Body of pancreas (tissue), 4 donors: ENCODE measurements at regions not wholly inside any gene's neighbourhood (a gene's known extent, or its start where the extent isn't known, plus 50 kb on each side); places are given as distances from the start of the nearest gene placed in this dataset.

Experiments used
- ATAC-seq: fragments of 150-250 bp; one replicate; pipeline ENCODE4 v1.9.1; 2016
- DNase-seq, 4 donors: peaks; one replicate each; pipeline ENCODE4 v3.0.0-alpha.2; 2019
- H3K27ac ChIP-seq, 4 donors: fragments of 200-600 bp; sonication (generic); 1 replicate in 3 of 4; 2 replicates in 1 of 4; pipeline versions ENCODE4 v1.5.1 to v1.6.1; 2016 to 2019; ENCODE audit warnings: mild to moderate bottlenecking in 1 of 4, mixed read lengths in 1 of 4, moderate library complexity in 1 of 4
- H3K27me3 ChIP-seq, 2 donors: fragments of 200-600 bp; sonication (generic); one replicate each; pipeline ENCODE4 v1.6.0; 2016; ENCODE audit warnings: mild to moderate bottlenecking in 1 of 2
- H3K36me3 ChIP-seq, 2 donors: fragments of 200-600 bp; sonication (generic); replicated peaks in 1 of 2; 2 replicates each; pipeline ENCODE4 v1.5.1; 2016; ENCODE audit warnings: low read depth in 2 of 2; ENCODE audit not compliant: insufficient read depth in 1 of 2
- H3K4me1 ChIP-seq: fragments of 200-600 bp; sonication (generic); one replicate; pipeline ENCODE4 v1.6.0; 2016
- H3K4me3 ChIP-seq, 2 donors: fragments of 200-600 bp; sonication (generic); 1 replicate in 1 of 2; 2 replicates in 1 of 2; pipeline ENCODE4 v1.5.1; 2016 to 2019
- H3K9me3 ChIP-seq, 3 donors: fragments of 200-600 bp; sonication (generic); 1 replicate in 2 of 3; 2 replicates in 1 of 3; pipeline ENCODE4 v1.5.1; 2016
- POLR2A ChIP-seq, 3 donors: fragments of 450-650 bp; IDR thresholded peaks; one replicate each; pipeline ENCODE4 v1.6.1; 2016; ENCODE audit warnings: antibody characterized with exemption in 3 of 3, mild to moderate bottlenecking in 2 of 3
- WGBS, 2 donors: methylation state at CpG; one replicate each; pipeline ENCODE4 v1.1.5; 2017; 5-methylcytosine and 5-hydroxymethylcytosine counted together
- intact Hi-C: fragments of 100-400 bp; cut with DNase I; formaldehyde crosslinking; loops from one replicate; pipeline ENCODE4 v1.15.1; 2023
- TF ChIP-seq, protein P1 (sequence below), 7 experiments: fragments of 450-650 bp in 4 of 7; fragments of 200-600 bp in 3 of 7; sonication (generic) in 3 of 7; IDR thresholded peaks; one replicate each; pipeline ENCODE4 v1.5.1; 2016 to 2019; ENCODE audit warnings: antibody characterized with exemption in 7 of 7

DNA sequence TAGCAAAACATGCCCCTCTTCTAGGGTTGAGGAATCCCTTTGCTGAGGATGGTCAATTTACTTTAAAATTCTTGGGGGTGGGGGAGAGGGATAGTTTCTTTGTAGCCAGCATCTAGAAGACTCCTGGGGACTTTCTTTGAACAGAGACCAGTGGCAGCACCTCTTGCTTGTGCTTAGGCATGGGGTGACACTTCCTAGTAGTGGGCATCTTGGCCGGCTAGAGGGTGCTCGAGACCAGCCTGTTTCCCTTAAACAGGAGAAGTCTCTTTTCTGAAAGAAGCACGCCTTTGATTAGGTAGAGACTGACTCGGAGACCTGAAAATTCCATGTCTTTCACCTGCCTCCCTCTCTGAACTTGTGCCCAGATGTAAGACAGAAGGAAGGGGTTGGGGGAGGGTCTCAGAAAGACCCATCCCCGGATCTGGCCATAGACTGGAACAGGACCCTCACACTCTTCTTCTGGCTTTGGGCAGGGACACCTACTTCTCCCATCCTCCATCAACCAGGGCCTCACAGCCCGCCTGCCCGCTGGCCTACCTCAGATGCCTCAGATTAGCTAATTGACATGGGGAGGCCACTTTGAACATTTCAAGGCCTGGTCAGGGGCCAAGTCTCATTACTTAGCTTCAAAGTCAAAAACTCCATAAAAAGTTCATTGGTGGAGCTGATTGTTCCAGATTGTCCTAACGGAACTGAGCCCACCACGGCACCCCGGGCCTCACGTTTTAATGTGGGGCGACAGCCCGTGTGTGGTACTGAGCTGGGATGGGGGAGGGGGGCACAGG lies 172.2 kb downstream of the CDC5L start:
- no peaks in the 10 kb centered on the region for H3K9me3 ChIP-seq
- ATAC-seq (no peak), DNase-seq (peak in 1 of 4 donors; percentile 11)
- H3K27me3 ChIP-seq: peaks cover 0 to 6% of the 10 kb centered on the region in 2 donors
- intact Hi-C loops: no loop called here
- no peak for TF ChIP-seq POLR2A (IDR thresholded peaks at IDR 0.05)
- TF ChIP-seq, protein P1, sequence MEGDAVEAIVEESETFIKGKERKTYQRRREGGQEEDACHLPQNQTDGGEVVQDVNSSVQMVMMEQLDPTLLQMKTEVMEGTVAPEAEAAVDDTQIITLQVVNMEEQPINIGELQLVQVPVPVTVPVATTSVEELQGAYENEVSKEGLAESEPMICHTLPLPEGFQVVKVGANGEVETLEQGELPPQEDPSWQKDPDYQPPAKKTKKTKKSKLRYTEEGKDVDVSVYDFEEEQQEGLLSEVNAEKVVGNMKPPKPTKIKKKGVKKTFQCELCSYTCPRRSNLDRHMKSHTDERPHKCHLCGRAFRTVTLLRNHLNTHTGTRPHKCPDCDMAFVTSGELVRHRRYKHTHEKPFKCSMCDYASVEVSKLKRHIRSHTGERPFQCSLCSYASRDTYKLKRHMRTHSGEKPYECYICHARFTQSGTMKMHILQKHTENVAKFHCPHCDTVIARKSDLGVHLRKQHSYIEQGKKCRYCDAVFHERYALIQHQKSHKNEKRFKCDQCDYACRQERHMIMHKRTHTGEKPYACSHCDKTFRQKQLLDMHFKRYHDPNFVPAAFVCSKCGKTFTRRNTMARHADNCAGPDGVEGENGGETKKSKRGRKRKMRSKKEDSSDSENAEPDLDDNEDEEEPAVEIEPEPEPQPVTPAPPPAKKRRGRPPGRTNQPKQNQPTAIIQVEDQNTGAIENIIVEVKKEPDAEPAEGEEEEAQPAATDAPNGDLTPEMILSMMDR (IDR thresholded peaks at IDR 0.05): no peak
- H3K4me1 ChIP-seq: peaks cover 28% of the 10 kb centered on the region
- 88 to 91% methylated on average over 13 of the region's 13 CpGs for WGBS, 2 donors
- H3K27ac ChIP-seq: peak overlapping the region in 2 of 4 donors; percentile 9 to 23
- no peak overlapping the region for H3K4me3 ChIP-seq
- H3K36me3 ChIP-seq: no peaks in the 10 kb centered on the region

DNA sequence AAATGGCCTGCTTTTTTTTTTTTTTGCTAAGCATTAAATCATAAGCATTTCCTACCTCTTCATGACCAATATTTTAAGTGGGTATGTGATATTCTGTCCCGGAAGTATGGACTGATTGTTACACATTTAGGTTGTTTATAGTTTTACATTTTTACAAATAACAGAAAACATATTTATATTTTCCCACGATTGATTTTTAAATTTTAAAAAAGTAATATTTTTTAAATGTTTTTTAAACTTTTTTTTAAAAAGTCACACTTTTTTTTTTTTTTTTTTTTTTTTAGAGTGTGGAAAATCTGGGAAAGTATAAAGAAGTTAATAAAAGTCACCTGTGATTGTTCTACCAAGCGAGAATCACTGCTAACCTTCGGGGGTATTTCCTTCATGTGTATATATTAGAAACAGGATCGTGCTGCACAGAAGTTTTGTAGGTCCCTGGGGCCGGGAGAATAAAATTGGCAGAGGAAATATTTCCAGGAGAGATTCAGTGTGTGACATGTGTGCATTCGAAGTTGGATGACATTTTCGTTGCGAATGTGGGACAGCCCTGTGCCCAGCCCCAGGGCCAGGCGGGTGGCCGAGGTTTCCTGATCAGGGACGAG lies 173.1 kb downstream of the CDC5L start:
- ATAC-seq (no peak), DNase-seq (no peak)
- no peaks in the 10 kb centered on the region for H3K36me3 ChIP-seq
- intact Hi-C loops: no loop called here
- H3K27ac ChIP-seq: no peak overlapping the region
- H3K4me3 ChIP-seq: no peak overlapping the region
- TF ChIP-seq POLR2A (IDR thresholded peaks at IDR 0.05): no peak
- TF ChIP-seq, protein P1 (IDR thresholded peaks at IDR 0.05): no peak
- 63 to 78% methylated on average over 12 of the region's 12 CpGs for WGBS, 2 donors
- peaks cover 0 to 6% of the 10 kb centered on the region in 2 donors for H3K27me3 ChIP-seq
- H3K9me3 ChIP-seq: no peaks in the 10 kb centered on the region
- H3K4me1 ChIP-seq: peaks cover 28% of the 10 kb centered on the region

DNA sequence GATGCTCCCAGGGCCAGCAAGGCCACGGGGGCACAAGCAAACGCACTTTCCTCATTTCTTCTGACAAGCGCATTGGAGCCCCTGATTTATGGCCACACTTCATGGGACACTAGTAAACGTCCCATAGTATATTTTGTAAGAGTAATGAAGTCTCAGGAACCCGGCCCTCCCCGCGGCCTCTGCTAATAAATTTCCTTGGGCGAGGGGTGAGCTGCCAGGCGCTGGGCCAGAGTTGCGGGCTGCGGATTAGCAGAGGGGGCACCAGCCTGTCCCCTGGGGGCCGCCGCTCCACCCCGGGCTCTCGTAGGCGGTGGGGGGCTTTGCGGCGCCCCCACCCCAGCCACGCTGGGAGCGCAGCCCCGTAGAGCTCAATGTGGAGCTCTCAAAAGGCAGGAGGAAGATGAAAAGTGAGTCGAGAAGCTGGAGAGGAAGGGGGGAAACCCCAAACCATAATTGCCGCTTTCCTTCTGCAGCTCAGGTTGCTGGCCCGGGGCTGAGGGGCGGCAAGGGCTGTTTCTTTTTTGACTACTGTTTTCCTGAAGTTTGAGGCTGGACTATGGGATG lies 173.6 kb downstream of the CDC5L start:
- no peaks in the 10 kb centered on the region for H3K9me3 ChIP-seq
- H3K36me3 ChIP-seq: no peaks in the 10 kb centered on the region
- peaks cover 28% of the 10 kb centered on the region for H3K4me1 ChIP-seq
- no peak for TF ChIP-seq POLR2A (IDR thresholded peaks at IDR 0.05)
- TF ChIP-seq, protein P1 (IDR thresholded peaks at IDR 0.05): no peak
- DNase-seq (no peak), ATAC-seq (no peak)
- intact Hi-C loops: no loop called here
- no peak overlapping the region for H3K27ac ChIP-seq
- WGBS, 2 donors: 21% methylated on average over 22 to 25 of the region's 25 CpGs
- no peak overlapping the region for H3K4me3 ChIP-seq
- H3K27me3 ChIP-seq: peaks cover 0 to 6% of the 10 kb centered on the region in 2 donors

DNA sequence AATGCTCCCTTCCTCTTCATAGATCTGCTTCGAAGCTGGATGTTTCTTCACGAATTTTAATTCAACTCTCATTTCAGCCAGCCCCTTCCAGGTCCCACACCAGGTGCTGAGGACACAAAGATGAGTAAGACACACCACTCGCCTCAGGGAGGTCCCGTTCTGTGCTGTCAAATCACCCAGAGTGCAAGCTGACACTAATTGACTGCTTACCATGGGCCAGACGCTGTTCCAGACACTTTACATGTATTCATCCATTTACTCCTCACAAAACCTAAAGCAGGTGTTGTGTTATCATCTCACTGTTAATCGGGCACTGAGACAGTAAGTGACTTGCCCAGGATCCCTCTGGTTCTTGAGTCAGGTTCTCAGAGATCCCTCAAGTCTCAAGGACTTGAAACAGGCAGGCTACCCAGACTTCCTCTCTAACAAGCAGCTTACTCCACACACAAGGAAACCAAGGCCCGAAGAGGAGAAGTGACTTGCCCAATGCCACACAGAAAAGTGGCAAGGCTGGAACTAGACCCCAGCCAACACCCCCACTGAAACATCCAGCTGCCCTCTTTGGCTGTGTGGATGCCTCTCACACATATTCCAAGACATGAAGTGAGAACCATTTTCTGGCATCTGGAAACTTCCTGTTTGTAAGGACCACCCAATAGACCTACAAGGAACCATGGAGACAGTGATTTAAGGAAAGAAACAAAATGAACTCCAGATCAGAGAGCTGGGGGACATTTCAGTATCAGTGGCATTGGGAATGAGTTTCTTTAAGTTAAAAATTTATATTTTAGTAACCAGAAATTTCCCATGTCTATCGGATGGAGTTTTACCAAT lies 174.5 kb downstream of the CDC5L start:
- Histone ChIP-seq H3K27me3 (peaks cover 0 to 6% of the 10 kb centered on the region in 2 donors), H3K27ac (no peak overlapping the region), H3K4me3 (no peak overlapping the region), H3K9me3 (no peaks in the 10 kb centered on the region), H3K36me3 (no peaks in the 10 kb centered on the region), H3K4me1 (peaks cover 28% of the 10 kb centered on the region)
- intact Hi-C loops: no loop called here
- no peak for TF ChIP-seq POLR2A (IDR thresholded peaks at IDR 0.05)
- TF ChIP-seq, protein P1 (IDR thresholded peaks at IDR 0.05): no peak
- WGBS, 2 donors: 65 to 69% methylated on average over 8 of the region's 8 CpGs
- ATAC-seq (no peak), DNase-seq (no peak)
